Thoracic aorta (tissue), 2 donors: ENCODE measurements at regions not wholly inside any gene's neighbourhood (a gene's known extent, or its start where the extent isn't known, plus 50 kb on each side); places are given as distances from the start of the nearest gene placed in this dataset.
A peak's percentile ranks its signal among the peaks of the same experiment; 100 is the strongest.

Source experiments
- ATAC-seq: fragments of 150-250 bp; one replicate; pipeline ENCODE4 v1.8.0; 2017; ENCODE audit warnings: low read depth; ENCODE audit not compliant: insufficient number of reproducible peaks, low FRiP score
- DNase-seq: peaks from one replicate; pipeline ENCODE4 v3.0.0-alpha.2; 2020; ENCODE audit warnings: low spot score
- H3K27ac ChIP-seq, 2 donors: fragments of 200-600 bp; sonication (generic); 1 replicate in 1 of 2; 2 replicates in 1 of 2; pipeline ENCODE4 v1.5.1; 2016; ENCODE audit warnings: mild to moderate bottlenecking in 2 of 2, moderate library complexity in 2 of 2
- H3K27me3 ChIP-seq: fragments of 200-600 bp; sonication (generic); replicated peaks from 2 replicates; pipeline ENCODE4 v1.6.0; 2016; ENCODE audit warnings: mild to moderate bottlenecking; ENCODE audit not compliant: insufficient read depth
- H3K36me3 ChIP-seq: fragments of 200-600 bp; sonication (generic); one replicate; pipeline ENCODE4 v1.5.1; 2016
- H3K4me1 ChIP-seq, 2 donors: fragments of 200-600 bp; sonication (generic); 1 replicate in 1 of 2; 2 replicates in 1 of 2; pipeline versions ENCODE4 v1.5.1 to v1.6.0; 2016; ENCODE audit warnings: low read depth in 2 of 2, mild to moderate bottlenecking in 1 of 2; ENCODE audit not compliant: control insufficient read depth in 1 of 2
- H3K4me3 ChIP-seq: fragments of 200-600 bp; sonication (generic); 2 replicates; pipeline ENCODE4 v1.5.1; 2016; ENCODE audit warnings: mild to moderate bottlenecking
- H3K9me3 ChIP-seq: fragments of 200-600 bp; sonication (generic); 2 replicates; pipeline ENCODE4 v1.5.1; 2016
- TF ChIP-seq, protein P1 (sequence below): fragments of 200-600 bp; sonication (generic); IDR thresholded peaks from one replicate; pipeline ENCODE4 v1.5.1; 2019; ENCODE audit warnings: antibody characterized with exemption

GRCh38 chr13:34748073-34748472 is 194.0 kb upstream of the NBEA start:
- H3K4me3 ChIP-seq: no peak overlapping the region
- H3K27me3 ChIP-seq: no peaks in the 10 kb centered on the region
- TF ChIP-seq, protein P1, sequence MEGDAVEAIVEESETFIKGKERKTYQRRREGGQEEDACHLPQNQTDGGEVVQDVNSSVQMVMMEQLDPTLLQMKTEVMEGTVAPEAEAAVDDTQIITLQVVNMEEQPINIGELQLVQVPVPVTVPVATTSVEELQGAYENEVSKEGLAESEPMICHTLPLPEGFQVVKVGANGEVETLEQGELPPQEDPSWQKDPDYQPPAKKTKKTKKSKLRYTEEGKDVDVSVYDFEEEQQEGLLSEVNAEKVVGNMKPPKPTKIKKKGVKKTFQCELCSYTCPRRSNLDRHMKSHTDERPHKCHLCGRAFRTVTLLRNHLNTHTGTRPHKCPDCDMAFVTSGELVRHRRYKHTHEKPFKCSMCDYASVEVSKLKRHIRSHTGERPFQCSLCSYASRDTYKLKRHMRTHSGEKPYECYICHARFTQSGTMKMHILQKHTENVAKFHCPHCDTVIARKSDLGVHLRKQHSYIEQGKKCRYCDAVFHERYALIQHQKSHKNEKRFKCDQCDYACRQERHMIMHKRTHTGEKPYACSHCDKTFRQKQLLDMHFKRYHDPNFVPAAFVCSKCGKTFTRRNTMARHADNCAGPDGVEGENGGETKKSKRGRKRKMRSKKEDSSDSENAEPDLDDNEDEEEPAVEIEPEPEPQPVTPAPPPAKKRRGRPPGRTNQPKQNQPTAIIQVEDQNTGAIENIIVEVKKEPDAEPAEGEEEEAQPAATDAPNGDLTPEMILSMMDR: no peak
- ATAC-seq (peak; percentile 50), DNase-seq (no peak)
- H3K9me3 ChIP-seq: no peaks in the 10 kb centered on the region
- no peaks in the 10 kb centered on the region for H3K4me1 ChIP-seq
- H3K27ac ChIP-seq: no peak overlapping the region
- no peaks in the 10 kb centered on the region for H3K36me3 ChIP-seq

GRCh38 chr13:34748596-34748995 is 193.5 kb upstream of the NBEA start:
- no peak for ATAC-seq
- H3K27ac ChIP-seq: no peak overlapping the region
- TF ChIP-seq, protein P1: no peak

GRCh38 chr13:34749046-34749445 is 193.0 kb upstream of the NBEA start:
- no peak for ATAC-seq
- H3K9me3 ChIP-seq: no peaks in the 10 kb centered on the region
- TF ChIP-seq, protein P1: no peak
- H3K4me3 ChIP-seq: no peak overlapping the region
- no peak for DNase-seq
- no peaks in the 10 kb centered on the region for H3K4me1 ChIP-seq
- no peak overlapping the region for H3K27ac ChIP-seq
- H3K27me3 ChIP-seq: no peaks in the 10 kb centered on the region
- no peaks in the 10 kb centered on the region for H3K36me3 ChIP-seq

More at GRCh38 chr13:34748596-34748995, 193.5 kb upstream of the NBEA start:
- H3K27me3 ChIP-seq: no peaks in the 10 kb centered on the region
- H3K4me1 ChIP-seq: no peaks in the 10 kb centered on the region
- no peaks in the 10 kb centered on the region for H3K9me3 ChIP-seq
- DNase-seq: no peak
- no peaks in the 10 kb centered on the region for H3K36me3 ChIP-seq
- H3K4me3 ChIP-seq: no peak overlapping the region

DNA sequence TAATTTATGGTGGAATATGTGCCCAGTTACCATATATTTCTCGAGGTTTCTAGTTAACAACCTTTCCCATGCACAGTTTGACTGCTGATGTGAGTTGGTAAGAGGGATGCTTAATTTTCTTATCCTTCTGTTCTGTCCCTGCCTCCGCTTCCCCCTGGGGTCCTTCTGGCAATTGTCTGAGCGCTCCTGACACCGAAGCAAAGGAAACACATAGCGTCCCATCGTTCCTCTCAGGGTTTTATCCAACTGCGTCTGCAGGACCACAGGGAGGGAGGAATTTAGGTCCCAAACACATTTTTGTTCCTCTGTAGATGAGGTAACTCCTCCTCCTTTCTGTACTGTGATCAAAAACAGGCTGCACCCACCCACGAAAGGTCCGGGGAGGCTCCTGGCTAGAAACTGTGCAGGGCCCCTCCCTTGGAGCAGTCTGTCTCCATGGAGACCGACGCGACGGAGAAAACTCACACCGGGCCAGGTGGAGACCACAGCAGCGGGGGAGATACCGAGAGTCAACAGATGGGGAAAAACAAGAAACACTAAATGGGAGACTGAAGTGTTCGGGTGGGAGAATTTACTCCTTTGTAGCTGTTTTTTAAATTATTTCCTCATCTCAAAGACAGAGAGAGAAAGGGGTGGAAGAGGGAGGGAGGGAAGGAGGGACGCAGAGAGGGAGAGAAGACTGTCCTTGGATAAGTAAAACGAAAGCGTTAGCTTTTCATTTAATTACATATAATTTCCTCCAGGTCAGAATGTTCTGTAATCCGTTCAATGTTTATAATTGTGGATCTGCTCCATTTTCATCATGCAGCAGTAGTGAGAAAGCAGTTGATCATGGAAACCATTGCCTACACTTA is 191.8 kb upstream of the NBEA start:
- Histone ChIP-seq H3K27me3 (no peaks in the 10 kb centered on the region), H3K4me1 (no peaks in the 10 kb centered on the region), H3K4me3 (peak overlapping the region; percentile 55), H3K27ac (no peak overlapping the region), H3K36me3 (no peaks in the 10 kb centered on the region), H3K9me3 (no peaks in the 10 kb centered on the region)
- TF ChIP-seq, protein P1: no peak
- no peak for ATAC-seq
- no peak for DNase-seq

- Histone ChIP-seq H3K27me3 (no peaks in the 10 kb centered on the region), H3K9me3 (no peaks in the 10 kb centered on the region), H3K36me3 (no peaks in the 10 kb centered on the region), H3K27ac (no peak overlapping the region), H3K4me1 (no peaks in the 10 kb centered on the region), H3K4me3 (no peak overlapping the region)
- DNase-seq (no peak), ATAC-seq (no peak)
- TF ChIP-seq, protein P1: no peak
Measured at GRCh38 chr13:34751044-34751443, 191.0 kb upstream of the NBEA start.
